ENCODE measurements at regions not wholly inside any gene's neighbourhood (a gene's known extent, or its start where the extent isn't known, plus 50 kb on each side); places are given as distances from the start of the nearest gene placed in this dataset.

DNA sequence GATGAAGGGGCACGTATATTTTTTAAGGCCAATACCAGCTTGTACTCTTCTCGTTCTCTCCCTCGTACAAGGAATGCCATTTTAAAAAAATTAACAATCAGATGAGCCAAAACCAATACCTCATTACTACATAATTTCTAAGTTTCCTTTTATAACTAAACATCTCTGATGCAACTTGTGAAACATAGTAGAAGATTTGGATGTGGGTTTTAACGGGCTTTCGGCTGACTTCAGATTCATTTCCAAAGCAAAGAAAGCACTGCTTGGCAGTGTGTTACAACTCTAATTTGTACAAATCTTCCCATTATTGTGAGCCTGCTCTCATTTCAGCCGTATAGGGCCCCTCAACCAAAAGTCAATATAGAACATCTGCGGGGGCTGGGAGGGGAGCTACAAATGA lies 99.1 kb upstream of the TMCC3 start:
- no peak for DNase-seq

DNA sequence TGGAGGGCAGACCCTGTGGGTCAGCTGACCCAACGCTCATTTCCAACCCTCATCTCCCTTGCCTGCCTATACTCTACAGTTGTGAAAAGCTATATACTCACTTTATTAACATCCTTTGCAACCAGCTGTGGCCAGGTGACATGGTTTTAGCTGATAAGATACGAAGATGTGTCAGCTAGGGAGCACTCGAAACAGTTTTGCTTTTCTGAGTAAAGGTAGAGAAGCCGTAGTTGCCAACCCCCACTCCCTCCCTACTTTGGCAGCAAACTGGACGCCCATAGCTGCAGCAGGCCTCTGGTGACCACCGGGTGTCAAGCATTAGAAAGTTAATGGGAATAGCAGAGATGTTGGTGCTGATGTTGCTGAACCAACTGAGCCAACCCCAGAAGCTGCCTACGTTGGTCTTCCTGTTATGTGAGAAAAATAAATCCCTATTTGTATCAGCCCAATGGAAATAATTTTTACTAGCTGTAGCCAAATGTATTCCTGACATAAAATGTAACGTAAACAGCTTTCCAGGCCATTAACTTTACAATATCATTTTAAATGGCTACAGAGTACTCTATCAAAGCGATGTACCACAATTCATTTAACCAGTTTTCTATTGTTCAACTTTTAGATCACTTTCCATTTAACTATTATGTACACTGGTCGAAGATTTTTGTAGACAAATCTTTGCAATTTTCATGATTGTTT lies 98.5 kb upstream of the TMCC3 start:
- no peak for DNase-seq

- no peak for DNase-seq
Observed at GRCh38 chr12:94745562-94745961, 95.2 kb upstream of the TMCC3 start.

GRCh38 chr12:94743174-94743573 lies 92.8 kb upstream of the TMCC3 start:
- DNase-seq = no peak

DNA sequence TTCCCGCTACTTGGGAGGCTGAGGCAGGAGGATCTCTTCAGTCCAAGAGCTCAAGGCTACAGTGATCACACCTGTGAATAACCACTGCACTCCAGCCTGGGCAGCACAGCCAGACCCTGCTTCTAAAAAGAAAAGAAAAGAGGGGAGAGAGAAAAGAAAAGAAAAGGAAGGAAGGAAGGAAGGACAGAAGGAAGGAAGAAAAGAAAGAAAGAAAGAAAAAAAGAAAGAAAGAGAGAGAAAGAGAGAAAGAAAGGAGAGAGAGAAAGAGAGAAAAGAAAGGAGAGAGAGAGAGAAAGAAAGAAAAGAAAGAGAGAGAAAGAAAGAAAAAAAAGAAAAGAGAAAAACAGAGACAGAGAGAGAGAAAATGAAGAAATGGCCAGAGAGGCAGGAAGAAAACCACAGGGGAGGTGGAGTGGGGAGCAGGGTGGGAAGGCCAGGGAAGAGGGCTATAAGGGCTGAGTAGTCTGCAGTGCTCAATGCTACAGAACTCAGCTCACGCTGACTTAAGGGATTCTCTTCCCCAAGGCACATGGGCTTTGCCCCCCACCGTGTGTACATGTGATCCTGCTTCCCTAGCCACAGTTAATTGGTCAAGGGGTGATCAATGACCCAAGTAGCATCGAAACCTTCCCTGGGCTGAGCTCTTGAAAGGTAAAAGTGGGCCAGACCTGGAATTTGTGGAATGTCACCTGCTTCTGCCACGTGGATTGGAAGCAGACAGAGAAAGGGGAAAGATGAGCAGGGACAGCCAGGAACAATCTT lies 90.4 kb upstream of the TMCC3 start:
- DNase-seq = no peak

DNA sequence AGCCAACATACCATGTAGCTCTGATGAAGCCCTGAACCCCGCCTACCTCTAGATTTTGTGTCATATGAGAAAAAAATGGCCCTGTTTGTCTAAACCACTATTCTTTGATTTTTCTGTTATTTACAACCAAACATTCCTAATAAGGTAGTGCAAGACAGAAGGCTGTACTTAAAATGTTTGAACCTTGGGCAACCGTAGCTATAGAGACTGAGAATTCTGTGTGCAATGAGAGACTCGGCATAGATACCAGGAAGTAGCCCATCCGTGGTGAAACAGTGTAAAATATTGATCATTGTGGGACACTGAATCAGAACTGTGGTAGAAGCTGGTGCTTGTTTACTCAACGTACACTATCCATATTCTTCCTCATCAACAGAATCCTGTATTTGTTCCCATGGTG lies 86.5 kb upstream of the TMCC3 start:
- DNase-seq = no peak

DNA sequence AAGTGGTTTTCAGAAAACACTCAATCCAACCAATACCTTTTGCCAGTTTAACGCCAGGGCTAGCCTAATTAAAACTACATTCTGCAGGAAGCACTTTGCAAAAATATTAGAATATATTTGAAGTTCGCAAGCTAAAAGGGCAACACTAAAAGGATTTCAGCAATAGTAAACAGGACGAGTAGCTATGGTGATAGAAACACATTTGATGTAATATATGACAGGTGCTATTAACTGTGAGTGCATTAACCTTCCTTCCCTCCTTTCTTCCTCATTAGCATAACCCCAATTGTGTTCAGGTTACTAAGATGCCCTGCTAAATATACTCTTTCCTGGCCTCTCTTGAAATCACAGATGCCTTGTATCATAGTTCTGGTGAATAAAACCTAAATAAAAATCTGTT lies 85.6 kb upstream of the TMCC3 start:
- DNase-seq = no peak

GRCh38 chr12:94733727-94734126 lies 83.4 kb upstream of the TMCC3 start:
- no peak for DNase-seq

DNA sequence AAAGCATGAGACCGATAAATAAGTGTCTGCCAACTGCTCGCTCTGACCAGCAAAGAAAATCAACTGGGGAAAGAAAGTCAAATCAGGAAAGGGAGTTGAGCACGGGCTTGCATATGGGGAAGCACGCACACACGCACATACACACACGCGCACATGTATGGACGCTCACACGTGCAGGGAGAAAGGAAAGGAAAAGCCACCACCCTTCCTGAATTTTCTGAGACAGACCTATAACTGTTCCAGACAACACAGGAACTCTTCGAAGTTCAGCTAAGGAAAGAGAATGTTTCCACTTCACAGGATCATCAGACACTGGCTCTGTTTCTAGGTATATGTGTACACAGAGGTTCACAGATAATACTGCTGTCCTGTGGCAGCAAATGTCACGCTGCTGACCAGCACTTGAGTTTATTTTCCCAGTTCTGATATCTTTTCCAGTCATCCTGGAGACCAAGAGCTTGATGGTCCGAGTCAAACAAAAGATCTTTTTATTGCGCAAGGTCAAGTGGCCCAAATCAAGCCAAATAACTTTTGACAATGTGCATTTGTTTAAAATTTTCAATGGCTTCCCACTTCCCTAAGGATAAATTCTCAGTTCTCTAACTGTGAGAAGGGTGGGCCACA lies 82.1 kb upstream of the TMCC3 start:
- DNase-seq = no peak

DNA sequence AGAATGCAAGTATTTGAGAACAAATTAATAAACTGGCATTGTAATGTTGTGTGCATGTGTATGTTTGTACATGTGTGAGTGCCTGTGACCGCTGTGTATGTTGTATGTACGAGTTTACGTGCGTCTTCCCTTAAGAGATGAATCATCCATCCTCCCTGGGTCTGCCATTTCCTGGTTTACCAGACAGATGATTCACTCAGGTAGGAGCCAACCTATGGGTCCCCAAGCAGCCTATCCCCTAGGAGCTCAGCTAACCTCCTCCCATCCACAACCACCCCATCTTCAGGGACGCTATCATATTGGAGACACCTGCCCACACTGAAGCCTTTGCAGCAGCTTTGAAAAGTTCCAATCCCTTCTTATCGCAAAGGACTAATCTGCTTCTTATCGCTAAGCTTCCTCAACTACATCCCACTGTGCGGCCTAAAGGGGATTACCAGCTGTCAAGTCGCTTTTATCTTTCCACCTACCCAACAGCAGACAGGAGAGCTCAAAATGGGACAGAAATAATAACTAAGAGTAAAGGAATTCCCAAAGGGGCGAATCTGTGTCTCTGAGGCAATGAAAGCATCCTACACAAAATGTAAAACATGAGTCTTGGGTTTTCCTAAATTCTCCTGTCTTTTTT lies 81.5 kb upstream of the TMCC3 start:
- DNase-seq = no peak

DNA sequence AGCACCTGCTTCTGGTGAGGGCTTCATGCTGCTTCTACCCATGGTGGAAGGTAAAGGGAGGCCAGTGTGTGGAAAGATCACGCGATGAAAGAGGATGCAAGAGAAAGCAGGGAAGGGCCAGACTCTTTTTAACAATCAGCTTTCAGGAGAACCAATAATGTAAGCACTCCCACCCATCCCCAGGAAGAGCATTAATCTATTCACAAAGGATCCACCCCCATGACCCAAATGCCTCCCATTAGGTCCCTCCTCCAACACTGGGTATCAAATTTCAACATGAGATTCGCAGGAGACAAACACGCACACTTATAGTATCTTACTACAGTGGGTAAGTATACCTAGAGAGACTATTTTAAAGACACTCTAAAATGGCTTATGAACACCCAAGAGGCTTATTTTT lies 80.5 kb upstream of the TMCC3 start:
- no peak for DNase-seq

- DNase-seq = no peak
Observed at GRCh38 chr12:94726236-94726835, 76.0 kb upstream of the TMCC3 start.

DNA sequence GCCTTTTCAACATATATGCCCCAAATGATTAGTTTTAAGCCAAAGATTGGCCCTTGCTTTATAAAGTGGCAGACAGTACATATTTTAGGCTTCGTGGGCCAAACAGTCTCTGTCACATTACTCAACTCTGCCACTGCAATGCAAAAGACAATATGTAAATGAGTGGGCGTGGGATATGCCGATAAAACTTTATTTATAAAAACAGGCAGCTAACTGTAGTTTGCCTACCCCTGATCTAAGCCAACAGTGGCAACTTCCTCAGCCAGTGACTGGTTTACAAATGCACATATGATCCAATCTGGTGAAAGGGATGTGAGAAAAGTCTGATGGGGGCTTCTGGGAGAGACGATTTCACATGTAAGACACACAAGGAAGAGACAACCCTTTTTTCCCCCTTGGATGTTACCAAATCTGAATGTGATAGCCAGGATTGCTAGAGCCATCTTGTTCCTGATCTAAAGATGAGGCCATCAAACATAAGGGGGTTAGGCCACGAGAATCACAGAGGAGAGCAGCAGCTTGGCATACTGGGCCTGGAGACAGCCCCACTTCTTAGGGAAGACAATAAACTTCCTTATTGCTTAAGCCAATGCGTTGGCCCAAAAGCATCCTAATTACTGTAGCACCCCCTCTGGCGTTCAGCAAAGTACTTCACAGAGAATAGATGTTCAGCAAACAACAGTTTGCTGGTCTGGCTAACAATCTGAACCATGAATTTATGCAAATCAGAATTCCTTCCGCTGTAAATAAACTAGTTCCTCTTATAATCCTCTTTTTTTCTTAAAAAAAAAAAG lies 75.2 kb upstream of the TMCC3 start:
- DNase-seq = peak; percentile 31

GRCh38 chr12:94722664-94723063 lies 72.3 kb upstream of the TMCC3 start:
- no peak for DNase-seq

DNA sequence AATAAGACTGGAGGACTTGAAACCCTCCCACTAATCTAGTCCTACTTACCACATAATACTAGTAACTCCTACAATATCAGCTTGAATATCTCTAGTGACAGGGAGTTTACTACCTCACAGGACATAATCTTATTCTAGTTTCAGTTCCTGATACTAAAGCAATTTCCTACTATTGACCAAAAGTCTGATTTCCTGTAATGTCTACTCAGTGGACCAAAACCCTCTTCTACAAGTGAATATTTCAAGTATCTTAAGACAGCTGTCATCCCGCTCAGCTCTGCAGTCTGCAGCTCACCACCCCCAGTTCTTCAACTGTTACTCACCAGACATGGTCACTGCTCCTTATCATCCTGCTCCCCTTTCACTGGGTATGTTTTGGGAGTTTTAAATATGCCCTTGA lies 70.8 kb upstream of the TMCC3 start:
- DNase-seq = no peak

GRCh38 chr12:94718114-94718513 lies 67.8 kb upstream of the TMCC3 start:
- peak; percentile 61 for DNase-seq

GRCh38 chr12:94717656-94718055 lies 67.3 kb upstream of the TMCC3 start:
- DNase-seq = no peak

GRCh38 chr12:94717108-94717507 lies 66.8 kb upstream of the TMCC3 start:
- no peak for DNase-seq

- no peak for DNase-seq
Observed at GRCh38 chr12:94716339-94716738, 66.0 kb upstream of the TMCC3 start.

- peak; percentile 94 for DNase-seq
Observed at GRCh38 chr12:94714378-94715114, 64.2 kb upstream of the TMCC3 start.
